ENCODE measurements at regions not wholly inside any gene's neighbourhood (a gene's known extent, or its start where the extent isn't known, plus 50 kb on each side); places are given as distances from the start of the nearest gene placed in this dataset.

DNA sequence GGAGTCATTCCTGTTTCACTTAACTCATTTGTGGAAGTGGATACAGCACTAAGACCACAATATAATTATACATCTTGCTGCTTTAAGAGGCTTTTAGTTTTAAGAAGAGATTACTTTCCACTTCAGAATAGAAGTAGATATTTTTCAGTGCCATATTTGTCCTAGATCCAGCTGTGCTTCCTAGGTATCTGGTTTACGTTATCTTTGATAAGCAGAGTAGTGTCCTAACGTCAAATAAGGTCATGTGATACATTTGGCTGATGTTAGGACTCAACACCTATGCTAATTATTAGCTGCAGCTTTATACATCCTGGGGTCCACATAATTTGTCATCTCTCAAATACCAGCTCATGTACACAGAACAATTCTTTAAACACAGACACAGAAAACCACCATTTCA, 196.2 kb upstream of the SMIM30 start:
- H3K27me3 ChIP-seq, result no peaks in the 10 kb centered on the region
- no peaks in the 10 kb centered on the region for H3K9me2 ChIP-seq (replicated peaks; ENCODE audit: insufficient read depth)
- TF ChIP-seq EZH2 (IDR thresholded peaks at IDR 0.05; ENCODE audit: borderline replicate concordance) (no peak), EZH2phosphoT487 (IDR thresholded peaks at IDR 0.05; ENCODE audit: low read depth, severe bottlenecking, unreplicated experiment) (no peak)
- TF ChIP-seq, protein P1, sequence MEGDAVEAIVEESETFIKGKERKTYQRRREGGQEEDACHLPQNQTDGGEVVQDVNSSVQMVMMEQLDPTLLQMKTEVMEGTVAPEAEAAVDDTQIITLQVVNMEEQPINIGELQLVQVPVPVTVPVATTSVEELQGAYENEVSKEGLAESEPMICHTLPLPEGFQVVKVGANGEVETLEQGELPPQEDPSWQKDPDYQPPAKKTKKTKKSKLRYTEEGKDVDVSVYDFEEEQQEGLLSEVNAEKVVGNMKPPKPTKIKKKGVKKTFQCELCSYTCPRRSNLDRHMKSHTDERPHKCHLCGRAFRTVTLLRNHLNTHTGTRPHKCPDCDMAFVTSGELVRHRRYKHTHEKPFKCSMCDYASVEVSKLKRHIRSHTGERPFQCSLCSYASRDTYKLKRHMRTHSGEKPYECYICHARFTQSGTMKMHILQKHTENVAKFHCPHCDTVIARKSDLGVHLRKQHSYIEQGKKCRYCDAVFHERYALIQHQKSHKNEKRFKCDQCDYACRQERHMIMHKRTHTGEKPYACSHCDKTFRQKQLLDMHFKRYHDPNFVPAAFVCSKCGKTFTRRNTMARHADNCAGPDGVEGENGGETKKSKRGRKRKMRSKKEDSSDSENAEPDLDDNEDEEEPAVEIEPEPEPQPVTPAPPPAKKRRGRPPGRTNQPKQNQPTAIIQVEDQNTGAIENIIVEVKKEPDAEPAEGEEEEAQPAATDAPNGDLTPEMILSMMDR (IDR thresholded peaks at IDR 0.05; ENCODE audit: poor library complexity), result no peak
- H2AFZ ChIP-seq, result no peak overlapping the region
- no peaks in the 10 kb centered on the region for H4K20me1 ChIP-seq (ENCODE audit: insufficient read depth, poor library complexity, severe bottlenecking)
- H3K4me1 ChIP-seq (ENCODE audit: insufficient read depth), result no peaks in the 10 kb centered on the region
- H3K4me2 ChIP-seq, result no peak overlapping the region
- no peaks in the 10 kb centered on the region for H3K36me3 ChIP-seq (replicated peaks; ENCODE audit: insufficient read depth, low read depth)
- H3K79me2 ChIP-seq, result no peaks in the 10 kb centered on the region
- no peak overlapping the region for H3K27ac ChIP-seq
- no peak overlapping the region for H3K4me3 ChIP-seq
- WGBS (ENCODE audit: low lambda C conversion rate, missing lambda C conversion rate), result 40% methylated on average over 2 of the region's 2 CpGs
- H3K9me3 ChIP-seq (ENCODE audit: low read depth), result no peaks in the 10 kb centered on the region
- DNase-seq (ENCODE audit: low spot score), result no peak

DNA sequence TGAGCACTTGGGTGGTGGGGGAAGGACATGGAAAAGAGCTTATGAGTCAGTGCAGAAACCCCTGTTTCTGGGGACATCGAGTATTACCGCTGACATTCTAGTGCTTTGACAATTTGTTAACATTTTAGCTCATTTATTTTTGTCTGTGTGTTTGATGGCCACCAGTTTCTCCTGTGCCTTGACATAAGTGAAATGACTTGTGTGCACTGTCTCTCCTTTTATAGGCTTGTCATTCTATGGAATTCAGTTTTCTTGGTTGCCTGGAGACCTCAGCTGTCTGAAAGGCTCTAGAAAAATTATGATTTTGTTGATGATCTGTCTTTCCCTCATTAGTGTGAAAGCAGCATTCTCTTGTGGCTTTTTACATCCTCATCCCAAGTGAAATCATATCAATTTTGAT, 190.0 kb upstream of the SMIM30 start:
- Histone ChIP-seq H2AFZ (no peak overlapping the region), H4K20me1 (ENCODE audit: insufficient read depth, poor library complexity, severe bottlenecking) (no peaks in the 10 kb centered on the region), H3K27me3 (no peaks in the 10 kb centered on the region), H3K36me3 (replicated peaks; ENCODE audit: insufficient read depth, low read depth) (no peaks in the 10 kb centered on the region), H3K4me2 (no peak overlapping the region), H3K9me3 (ENCODE audit: low read depth) (no peaks in the 10 kb centered on the region), H3K9me2 (replicated peaks; ENCODE audit: insufficient read depth) (no peaks in the 10 kb centered on the region), H3K4me3 (no peak overlapping the region), H3K27ac (no peak overlapping the region), H3K79me2 (no peaks in the 10 kb centered on the region), H3K4me1 (ENCODE audit: insufficient read depth) (no peaks in the 10 kb centered on the region)
- WGBS (ENCODE audit: low lambda C conversion rate, missing lambda C conversion rate), result 96% methylated on average over 2 of the region's 2 CpGs
- no peak for DNase-seq (ENCODE audit: low spot score)
- TF ChIP-seq EZH2 (IDR thresholded peaks at IDR 0.05; ENCODE audit: borderline replicate concordance), result no peak
- TF ChIP-seq, protein P1 (IDR thresholded peaks at IDR 0.05; ENCODE audit: poor library complexity), result no peak
- TF ChIP-seq EZH2phosphoT487 (IDR thresholded peaks at IDR 0.05; ENCODE audit: low read depth, severe bottlenecking, unreplicated experiment), result no peak

- 64% methylated on average over 2 of the region's 2 CpGs for WGBS (ENCODE audit: low lambda C conversion rate, missing lambda C conversion rate)
- DNase-seq (ENCODE audit: low spot score), result no peak
Observed at GRCh38 chr7:113307147-113307546, 188.8 kb upstream of the SMIM30 start.

More at GRCh38 chr7:113307147-113307546, 188.8 kb upstream of the SMIM30 start:
- no peaks in the 10 kb centered on the region for H3K36me3 ChIP-seq (replicated peaks; ENCODE audit: insufficient read depth, low read depth)
- H4K20me1 ChIP-seq (ENCODE audit: insufficient read depth, poor library complexity, severe bottlenecking), result no peaks in the 10 kb centered on the region
- TF ChIP-seq EZH2 (IDR thresholded peaks at IDR 0.05; ENCODE audit: borderline replicate concordance), result no peak
- no peak for TF ChIP-seq EZH2phosphoT487 (IDR thresholded peaks at IDR 0.05; ENCODE audit: low read depth, severe bottlenecking, unreplicated experiment)
- TF ChIP-seq, protein P1 (IDR thresholded peaks at IDR 0.05; ENCODE audit: poor library complexity), result no peak
- no peak overlapping the region for H3K4me3 ChIP-seq
- no peaks in the 10 kb centered on the region for H3K79me2 ChIP-seq
- no peaks in the 10 kb centered on the region for H3K27me3 ChIP-seq
- no peak overlapping the region for H2AFZ ChIP-seq
- no peaks in the 10 kb centered on the region for H3K9me3 ChIP-seq (ENCODE audit: low read depth)
- no peaks in the 10 kb centered on the region for H3K9me2 ChIP-seq (replicated peaks; ENCODE audit: insufficient read depth)
- no peak overlapping the region for H3K4me2 ChIP-seq
- no peak overlapping the region for H3K27ac ChIP-seq
- H3K4me1 ChIP-seq (ENCODE audit: insufficient read depth), result no peaks in the 10 kb centered on the region
